Lower leg skin (tissue), 4 donors: ENCODE measurements at regions not wholly inside any gene's neighbourhood (a gene's known extent, or its start where the extent isn't known, plus 50 kb on each side); places are given as distances from the start of the nearest gene placed in this dataset.

Experiments
- DNase-seq, 2 donors: peaks; one replicate each; pipeline ENCODE4 v3.0.0-alpha.2; 2019; ENCODE audit warnings: low spot score in 2 of 2
- H3K4me3 ChIP-seq: fragments of 200-600 bp; sonication (generic); 2 replicates; pipeline ENCODE4 v1.5.1; 2017; ENCODE audit warnings: mild to moderate bottlenecking, low read depth; ENCODE audit not compliant: poor library complexity, severe bottlenecking
- POLR2A ChIP-seq, 2 donors: fragments of 450-650 bp; IDR thresholded peaks; one replicate each; pipeline ENCODE4 v1.6.1; 2016 to 2017; ENCODE audit warnings: antibody characterized with exemption in 2 of 2, mild to moderate bottlenecking in 1 of 2, moderate library complexity in 1 of 2
- WGBS, 2 donors: methylation state at CpG; one replicate each; pipeline ENCODE4 v1.1.5; 2018; 5-methylcytosine and 5-hydroxymethylcytosine counted together
- intact Hi-C: fragments of 100-400 bp; cut with DNase I; formaldehyde crosslinking; loops from one replicate; pipeline ENCODE4 v1.15.0; 2023; ENCODE audit warnings: low total_unique reads
- TF ChIP-seq, protein P1 (sequence below), 3 donors: fragments of 450-650 bp; IDR thresholded peaks; one replicate each; pipeline ENCODE4 v1.5.1; 2016; ENCODE audit warnings: antibody characterized with exemption in 3 of 3, mild to moderate bottlenecking in 3 of 3, moderate library complexity in 2 of 3

DNA sequence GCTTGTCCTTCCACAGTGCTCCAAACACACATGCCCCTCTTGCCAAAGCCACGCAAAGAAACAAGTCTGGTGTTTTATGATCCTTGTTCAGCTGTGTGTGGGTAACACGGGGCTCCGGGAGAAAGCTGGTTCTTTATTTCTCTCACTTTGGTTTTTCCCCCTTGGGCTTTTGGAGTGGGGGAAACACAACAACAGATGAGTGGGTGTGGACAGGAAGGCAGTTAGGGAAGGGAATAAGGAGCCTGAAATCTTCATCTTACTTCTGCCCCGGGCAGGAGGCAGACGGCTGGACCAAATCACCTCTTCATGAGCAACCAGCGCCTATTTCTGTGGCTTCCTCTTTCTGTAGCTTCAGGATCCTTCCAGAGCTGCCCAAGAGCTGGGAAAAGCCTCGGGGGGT is 218.5 kb downstream of the PHETA1 start:
- no peak for DNase-seq
- TF ChIP-seq POLR2A (IDR thresholded peaks at IDR 0.05) = no peak
- TF ChIP-seq, protein P1, sequence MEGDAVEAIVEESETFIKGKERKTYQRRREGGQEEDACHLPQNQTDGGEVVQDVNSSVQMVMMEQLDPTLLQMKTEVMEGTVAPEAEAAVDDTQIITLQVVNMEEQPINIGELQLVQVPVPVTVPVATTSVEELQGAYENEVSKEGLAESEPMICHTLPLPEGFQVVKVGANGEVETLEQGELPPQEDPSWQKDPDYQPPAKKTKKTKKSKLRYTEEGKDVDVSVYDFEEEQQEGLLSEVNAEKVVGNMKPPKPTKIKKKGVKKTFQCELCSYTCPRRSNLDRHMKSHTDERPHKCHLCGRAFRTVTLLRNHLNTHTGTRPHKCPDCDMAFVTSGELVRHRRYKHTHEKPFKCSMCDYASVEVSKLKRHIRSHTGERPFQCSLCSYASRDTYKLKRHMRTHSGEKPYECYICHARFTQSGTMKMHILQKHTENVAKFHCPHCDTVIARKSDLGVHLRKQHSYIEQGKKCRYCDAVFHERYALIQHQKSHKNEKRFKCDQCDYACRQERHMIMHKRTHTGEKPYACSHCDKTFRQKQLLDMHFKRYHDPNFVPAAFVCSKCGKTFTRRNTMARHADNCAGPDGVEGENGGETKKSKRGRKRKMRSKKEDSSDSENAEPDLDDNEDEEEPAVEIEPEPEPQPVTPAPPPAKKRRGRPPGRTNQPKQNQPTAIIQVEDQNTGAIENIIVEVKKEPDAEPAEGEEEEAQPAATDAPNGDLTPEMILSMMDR (IDR thresholded peaks at IDR 0.05) = no peak
- 4 to 6% methylated on average over 7 of the region's 7 CpGs for WGBS, 2 donors
- H3K4me3 ChIP-seq = no peak overlapping the region
- intact Hi-C loops = no loop called here

DNA sequence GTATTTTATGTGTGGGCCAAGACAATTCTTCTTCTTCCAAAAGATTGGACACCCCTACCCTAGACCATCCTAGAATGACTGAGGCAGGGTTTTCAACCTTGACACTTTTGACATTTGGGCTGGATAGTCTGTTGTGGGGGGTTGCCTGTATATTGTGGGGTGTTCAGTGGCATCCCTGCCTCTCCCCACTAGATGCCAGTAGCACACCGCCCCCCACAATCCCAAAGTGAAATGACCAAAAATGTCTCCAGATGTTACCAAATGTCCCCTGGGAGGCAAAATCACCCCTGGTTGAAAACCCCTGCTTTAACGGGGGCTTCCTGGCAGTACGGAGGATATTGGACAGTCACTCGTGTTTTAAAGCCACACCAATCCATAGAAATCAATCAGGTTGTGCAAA is 219.6 kb downstream of the PHETA1 start:
- TF ChIP-seq POLR2A (IDR thresholded peaks at IDR 0.05) = no peak
- TF ChIP-seq, protein P1 (IDR thresholded peaks at IDR 0.05) = no peak
- WGBS, 2 donors = 57 to 61% methylated on average over 4 of the region's 4 CpGs
- intact Hi-C loops = no loop called here
- no peak overlapping the region for H3K4me3 ChIP-seq
- no peak for DNase-seq

DNA sequence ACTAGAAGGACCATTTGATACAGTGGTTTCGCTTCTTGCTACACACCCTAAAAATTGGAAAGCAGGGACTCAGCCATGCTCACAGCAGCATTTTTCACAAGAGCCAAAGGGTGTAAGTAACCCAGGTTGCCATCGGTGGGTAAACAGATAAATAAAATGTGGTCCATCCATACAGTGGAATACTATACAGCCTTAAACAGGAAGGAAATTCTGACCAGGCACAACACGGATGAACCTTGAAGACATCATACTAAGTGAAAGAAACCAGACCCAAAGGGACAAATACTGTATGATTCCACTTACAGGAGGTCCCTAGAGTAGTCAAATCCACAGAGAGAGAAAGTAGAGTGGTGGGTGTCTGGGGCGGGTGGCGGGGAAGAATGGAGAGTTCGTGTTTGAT is 220.9 kb downstream of the PHETA1 start:
- intact Hi-C loops = no loop called here
- whole genome bisulfite sequencing, 2 donors = 93 to 94% methylated on average over 6 of the region's 6 CpGs
- TF ChIP-seq, protein P1 (IDR thresholded peaks at IDR 0.05) = no peak
- TF ChIP-seq POLR2A (IDR thresholded peaks at IDR 0.05) = no peak

DNA sequence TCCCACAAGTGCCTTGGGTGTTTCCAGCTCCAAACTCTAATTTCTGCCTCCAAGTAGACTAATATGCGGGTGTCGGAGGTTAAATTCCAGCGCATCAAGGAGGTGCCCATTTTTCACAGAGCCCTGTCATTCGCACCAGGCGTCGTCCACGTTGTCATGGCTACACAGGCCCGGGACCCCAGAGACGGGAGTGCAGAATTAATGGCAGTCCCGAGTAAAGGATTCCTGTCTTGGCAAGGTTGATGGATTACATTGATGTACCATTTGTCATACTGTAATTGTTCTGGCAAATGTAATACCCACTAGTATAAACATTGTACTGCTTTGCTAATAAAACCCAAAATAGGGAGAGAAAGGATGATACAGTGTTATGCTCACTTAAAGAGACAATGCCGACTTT is 222.9 kb upstream of the MYL2 start:
- intact Hi-C loops = no loop called here
- WGBS, 2 donors = 15 to 32% methylated on average over 11 of the region's 11 CpGs
- TF ChIP-seq, protein P1 (IDR thresholded peaks at IDR 0.05) = no peak
- no peak for TF ChIP-seq POLR2A (IDR thresholded peaks at IDR 0.05)
- no peak overlapping the region for H3K4me3 ChIP-seq
- DNase-seq = no peak

More for the DNA sequence above, 220.9 kb downstream of the PHETA1 start:
- no peak for DNase-seq
- H3K4me3 ChIP-seq = no peak overlapping the region

DNA sequence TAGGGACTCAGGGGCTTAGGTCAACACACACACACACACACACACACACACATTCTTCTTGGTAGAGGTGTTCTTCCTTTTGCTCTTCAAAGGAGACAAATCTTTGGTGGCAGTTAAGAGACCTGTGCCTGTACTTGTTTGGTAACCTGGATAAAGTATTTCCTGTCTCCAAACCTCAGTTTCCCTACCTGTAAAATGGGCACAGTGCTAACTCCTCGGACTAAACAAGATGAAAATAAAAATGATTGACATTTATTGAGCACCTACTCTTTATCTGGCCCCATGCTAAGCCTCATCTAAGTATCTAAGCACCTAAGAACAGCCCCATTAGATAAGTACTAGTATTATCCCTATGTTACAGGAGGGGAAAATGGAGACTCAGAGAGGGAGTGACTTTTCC is 220.8 kb upstream of the MYL2 start:
- intact Hi-C loops = no loop called here
- DNase-seq = no peak
- TF ChIP-seq, protein P1 (IDR thresholded peaks at IDR 0.05) = no peak
- no peak for TF ChIP-seq POLR2A (IDR thresholded peaks at IDR 0.05)
- 70% methylated on average over 1 of the region's 1 CpG for WGBS, 2 donors
- H3K4me3 ChIP-seq = no peak overlapping the region

DNA sequence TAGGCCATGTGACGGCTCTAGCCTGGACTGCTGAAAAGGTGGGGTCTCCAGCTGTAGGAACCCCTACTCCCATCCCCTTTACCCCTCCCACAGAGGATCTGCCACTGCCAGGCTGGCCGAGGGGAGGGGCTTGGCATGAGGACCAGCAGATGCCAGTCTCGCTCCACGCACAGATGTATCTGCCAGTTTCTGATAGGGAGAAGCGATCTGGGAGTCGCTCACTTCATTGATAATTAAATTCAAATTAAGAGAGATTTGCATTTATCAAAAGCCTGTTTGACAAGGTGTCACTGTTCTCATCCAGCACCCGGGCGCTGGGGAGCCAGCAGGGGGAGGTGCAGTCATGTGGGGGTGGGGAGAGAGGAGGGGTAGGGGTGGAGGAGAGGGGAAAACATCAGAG is 217.6 kb upstream of the MYL2 start:
- TF ChIP-seq POLR2A (IDR thresholded peaks at IDR 0.05) = no peak
- TF ChIP-seq, protein P1 (IDR thresholded peaks at IDR 0.05) = no peak
- no peak for DNase-seq
- WGBS, 2 donors = 40 to 44% methylated on average over 8 of the region's 8 CpGs
- H3K4me3 ChIP-seq = no peak overlapping the region
- intact Hi-C loops = no loop called here
